ENCODE measurements at regions not wholly inside any gene's neighbourhood (a gene's known extent, or its start where the extent isn't known, plus 50 kb on each side); places are given as distances from the start of the nearest gene placed in this dataset.

GRCh38 chr1:79460773-79461436, 454.4 kb upstream of the ADGRL4 start:
- TF ChIP-seq CTCF (IDR thresholded peaks at IDR 0.05; ENCODE audit: insufficient read depth, low read length) (no peak), REST (IDR thresholded peaks at IDR 0.05; ENCODE audit: insufficient replicate concordance, low read depth) (no peak), POLR2AphosphoS5 (IDR thresholded peaks at IDR 0.05; ENCODE audit: low read depth) (no peak), GABPA (IDR thresholded peaks at IDR 0.05; ENCODE audit: low read depth) (no peak)
